ENCODE measurements at regions not wholly inside any gene's neighbourhood (a gene's known extent, or its start where the extent isn't known, plus 50 kb on each side); places are given as distances from the start of the nearest gene placed in this dataset.

DNA sequence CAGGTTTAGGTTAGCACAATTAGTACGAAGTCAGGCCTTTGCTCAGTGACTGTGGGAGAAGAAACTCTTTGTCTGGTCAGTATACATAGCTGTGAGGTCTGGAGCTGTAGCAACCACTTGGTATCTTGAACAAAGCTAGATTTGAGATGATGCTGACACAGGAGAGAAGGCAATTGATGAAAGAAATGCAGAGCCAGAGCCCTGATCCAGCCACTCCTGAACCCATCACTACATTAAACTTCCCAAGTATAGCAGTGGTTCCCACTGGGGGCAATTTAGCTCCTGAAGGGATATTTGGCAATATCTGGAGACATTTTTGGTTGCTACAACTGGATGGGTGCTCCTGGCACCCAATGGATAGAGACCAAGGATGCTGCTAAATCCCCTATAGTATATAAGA, 143.9 kb upstream of the SPRED2 start (continued):
- TF ChIP-seq CHD7 (IDR thresholded peaks at IDR 0.05; ENCODE audit: insufficient replicate concordance, low read length) (no peak), KDM1A (IDR thresholded peaks at IDR 0.05; ENCODE audit: borderline replicate concordance, low read length) (no peak), PHF8 (conservative IDR thresholded peaks at IDR 0.05; ENCODE audit: low read depth, low read length) (no peak)
